ENCODE measurements at regions not wholly inside any gene's neighbourhood (a gene's known extent, or its start where the extent isn't known, plus 50 kb on each side); places are given as distances from the start of the nearest gene placed in this dataset.

- no peak for DNase-seq (ENCODE audit: low read depth)
These were observed 75.9 kb upstream of the LCLAT1 start for GRCh38 chr2:30371028-30371689.

- DNase-seq (ENCODE audit: low read depth), result no peak
These were observed 75.2 kb upstream of the LCLAT1 start for GRCh38 chr2:30371772-30372373.

GRCh38 chr2:30372826-30373225 is 74.2 kb upstream of the LCLAT1 start:
- no peak for DNase-seq (ENCODE audit: low read depth)

- no peak for DNase-seq (ENCODE audit: low read depth)
These were observed 73.2 kb upstream of the LCLAT1 start for GRCh38 chr2:30373881-30374302.

- DNase-seq (ENCODE audit: low read depth), result no peak
These were observed 72.7 kb upstream of the LCLAT1 start for GRCh38 chr2:30374380-30374779.

- no peak for DNase-seq (ENCODE audit: low read depth)
These were observed 71.1 kb upstream of the LCLAT1 start for GRCh38 chr2:30375915-30376314.

GRCh38 chr2:30379481-30379880 is 67.6 kb upstream of the LCLAT1 start:
- no peak for DNase-seq (ENCODE audit: low read depth)

GRCh38 chr2:30380824-30381223 is 66.2 kb upstream of the LCLAT1 start:
- no peak for DNase-seq (ENCODE audit: low read depth)

GRCh38 chr2:30382162-30382783 is 64.8 kb upstream of the LCLAT1 start:
- DNase-seq (ENCODE audit: low read depth), result no peak

GRCh38 chr2:30382995-30383394 is 64.1 kb upstream of the LCLAT1 start:
- no peak for DNase-seq (ENCODE audit: low read depth)

- no peak for DNase-seq (ENCODE audit: low read depth)
These were observed 61.7 kb upstream of the LCLAT1 start for GRCh38 chr2:30385327-30385726.

- no peak for DNase-seq (ENCODE audit: low read depth)
These were observed 54.9 kb upstream of the LCLAT1 start for GRCh38 chr2:30392097-30392496.

- no peak for DNase-seq (ENCODE audit: low read depth)
These were observed 53.5 kb upstream of the LCLAT1 start for GRCh38 chr2:30393510-30393909.

- DNase-seq (ENCODE audit: low read depth), result no peak
These were observed 53.0 kb upstream of the LCLAT1 start for GRCh38 chr2:30394096-30394495.

- DNase-seq (ENCODE audit: low read depth), result no peak
These were observed 50.4 kb upstream of the LCLAT1 start for GRCh38 chr2:30396436-30397232.

Measured in activated T-cell treated with anti-CD3 and anti-CD28 coated beads for 48 hours (primary cell).